ENCODE measurements at regions not wholly inside any gene's neighbourhood (a gene's known extent, or its start where the extent isn't known, plus 50 kb on each side); places are given as distances from the start of the nearest gene placed in this dataset.
"Not testable (repeated sequence)": the region's sequence is repeated elsewhere in the genome, so short reads cannot be mapped to it uniquely, and the experiment has no call there.

GRCh38 chr6:112606656-112607435 is 259.7 kb downstream of the RFPL4B start (continued):
- TF ChIP-seq RFX5 (IDR thresholded peaks at IDR 0.05) (no peak), MAX (IDR thresholded peaks at IDR 0.05) (no peak), NR3C1 (IDR thresholded peaks at IDR 0.05) (no peak), EHF (CRISPR knock-in tag; IDR thresholded peaks at IDR 0.05) (no peak)

- H3K4me3 ChIP-seq; H3K4me2 ChIP-seq; DNase-seq (ENCODE audit: low read depth in 1 of 2, low spot score in 1 of 2); FAIRE-seq; CTCF ChIA-PET; H3K9me3 ChIP-seq; H3K4me1 ChIP-seq; ATAC-seq; H3K27ac ChIP-seq; POLR2A ChIA-PET: not testable (repeated sequence)
- peak; percentile 79 for TF ChIP-seq ZFP36 (IDR thresholded peaks at IDR 0.05; ENCODE audit: borderline replicate concordance, partially characterized antibody)
- WGBS (ENCODE audit: missing lambda C conversion rate), result no CpG with 5 or more reads among the region's 1 CpG
Measured at GRCh38 chr6:112608925-112609324, 261.8 kb downstream of the RFPL4B start.

GRCh38 chr6:112613410-112613809 is 266.3 kb downstream of the RFPL4B start:
- Histone ChIP-seq H3K9me3 (no peaks in the 10 kb centered on the region), H3K4me1 (no peaks in the 10 kb centered on the region), H3K4me3 (no peak overlapping the region), H3K27ac (no peak overlapping the region), H3K4me2 (no peak overlapping the region)
- POLR2A ChIA-PET, result no interaction called here
- 10% methylated on average over 2 of the region's 2 CpGs for WGBS (ENCODE audit: missing lambda C conversion rate)
- CTCF ChIA-PET, result interaction anchor here (0.6 kb wide), 1 partner anchor 42 kb away, joined by 4 read pairs; no protein-coding TSS in a partner anchor
- ATAC-seq (no peak), FAIRE-seq (no peak), DNase-seq (ENCODE audit: low read depth in 1 of 2, low spot score in 1 of 2) (no peak)
- TF ChIP-seq HEYL (CRISPR knock-in tag; IDR thresholded peaks at IDR 0.05) (no peak), HOXB13 (CRISPR knock-in tag; IDR thresholded peaks at IDR 0.05; ENCODE audit: low read depth) (no peak), MAFK (IDR thresholded peaks at IDR 0.05; ENCODE audit: partially characterized antibody) (no peak), NFE2L2 (conservative IDR thresholded peaks at IDR 0.05; ENCODE audit: low read length) (no peak), REST (IDR thresholded peaks at IDR 0.05) (no peak), EHF (CRISPR knock-in tag; IDR thresholded peaks at IDR 0.05) (no peak), ESRRA (IDR thresholded peaks at IDR 0.05; ENCODE audit: borderline replicate concordance, low read length) (no peak), MAZ (IDR thresholded peaks at IDR 0.05; ENCODE audit: borderline replicate concordance, low read depth, low read length) (no peak), MAX (IDR thresholded peaks at IDR 0.05) (no peak), FOSL2 (IDR thresholded peaks at IDR 0.05) (no peak), FOSL2 (CRISPR knock-in tag; IDR thresholded peaks at IDR 0.05) (no peak)

GRCh38 chr6:112618849-112619248 is 271.7 kb downstream of the RFPL4B start:
- 78% methylated on average over 3 of the region's 3 CpGs for WGBS (ENCODE audit: missing lambda C conversion rate)
- Histone ChIP-seq H3K4me3 (no peak overlapping the region), H3K4me2 (no peak overlapping the region), H3K27ac (no peak overlapping the region), H3K4me1 (no peaks in the 10 kb centered on the region), H3K9me3 (no peaks in the 10 kb centered on the region)
- FAIRE-seq (no peak), ATAC-seq (no peak), DNase-seq (ENCODE audit: low read depth in 1 of 2, low spot score in 1 of 2) (no peak)
- ChIA-PET POLR2A (no interaction called here), CTCF (no interaction called here)
- TF ChIP-seq MYC (IDR thresholded peaks at IDR 0.05; ENCODE audit: borderline replicate concordance, low read length), result no peak
- no peak for TF ChIP-seq PHF8 (IDR thresholded peaks at IDR 0.05; ENCODE audit: borderline replicate concordance, low read depth)
- 0 out of 5 replicates have a peak, but pooled peaks of 1 of the 2 experiments have one; percentile 3 for TF ChIP-seq RAD21 (conservative IDR thresholded peaks at IDR 0.05 in 1 of 2, IDR thresholded peaks at IDR 0.05 in 1 of 2)

All from A549 (cell line).